Inferior parietal cortex (tissue), 1 donor: ENCODE measurements at regions not wholly inside any gene's neighbourhood (a gene's known extent, or its start where the extent isn't known, plus 50 kb on each side); places are given as distances from the start of the nearest gene placed in this dataset.

Experiments used
- DNase-seq: peaks from one replicate; pipeline ENCODE4 v3.0.0-alpha.2; 2016; ENCODE audit errors: extremely low spot score

DNA sequence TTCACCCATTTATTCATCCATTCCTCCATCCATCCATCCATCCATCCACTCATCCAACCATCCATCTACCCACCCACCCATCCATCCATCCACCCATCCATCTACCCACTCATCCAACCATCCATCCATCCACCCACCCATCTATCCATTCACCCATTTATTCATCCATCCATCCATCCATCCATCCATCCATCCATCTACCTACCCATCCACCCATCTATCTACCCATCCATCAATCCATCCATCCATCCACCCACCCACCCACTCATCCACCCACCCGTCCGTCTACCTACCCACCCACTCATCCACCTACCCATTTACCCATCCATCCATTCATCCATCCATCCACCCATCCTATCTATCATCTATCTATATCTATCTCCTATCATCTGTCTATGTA lies 169.4 kb upstream of the SHH start:
- no peak for DNase-seq

DNA sequence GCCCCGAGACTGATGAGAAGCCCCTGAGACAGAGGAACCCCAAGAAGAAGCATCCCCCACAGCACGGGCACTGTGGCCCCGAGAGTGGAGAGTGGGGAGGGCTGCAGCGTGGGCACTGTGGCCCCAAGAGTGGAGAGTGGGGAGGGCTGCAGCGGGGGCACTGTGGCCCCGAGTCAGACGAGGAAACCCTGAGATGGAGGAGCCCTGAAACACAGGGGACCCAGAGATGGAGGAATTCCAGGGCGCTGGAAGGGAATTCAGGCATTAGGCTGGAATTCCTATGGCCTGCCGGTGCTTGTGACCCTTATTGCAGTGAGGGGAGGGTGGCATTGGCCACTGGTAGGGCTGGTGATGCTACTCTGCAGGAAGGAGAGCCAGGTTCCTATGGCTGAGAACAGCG lies 168.6 kb upstream of the SHH start:
- DNase-seq, result no peak

DNA sequence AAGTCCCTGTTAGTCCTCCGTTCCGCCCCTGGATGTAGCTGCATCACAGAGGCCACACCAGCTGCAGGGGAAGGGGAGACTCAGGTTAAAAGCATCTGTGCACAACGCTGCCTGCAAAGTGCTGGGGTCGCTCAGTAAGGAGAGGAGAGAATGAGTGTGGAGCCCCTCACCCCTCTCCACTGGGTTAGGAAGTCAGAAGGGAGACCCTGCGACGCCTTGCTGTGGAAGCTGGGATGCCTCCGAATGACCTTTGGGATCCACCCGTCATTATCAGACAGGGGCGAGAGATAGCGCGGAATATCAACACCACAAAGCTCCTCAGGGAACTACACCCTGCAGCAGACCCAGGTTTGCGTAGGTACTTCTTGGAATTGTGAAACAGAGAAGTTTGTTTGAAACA lies 167.7 kb upstream of the SHH start:
- DNase-seq, result no peak

DNA sequence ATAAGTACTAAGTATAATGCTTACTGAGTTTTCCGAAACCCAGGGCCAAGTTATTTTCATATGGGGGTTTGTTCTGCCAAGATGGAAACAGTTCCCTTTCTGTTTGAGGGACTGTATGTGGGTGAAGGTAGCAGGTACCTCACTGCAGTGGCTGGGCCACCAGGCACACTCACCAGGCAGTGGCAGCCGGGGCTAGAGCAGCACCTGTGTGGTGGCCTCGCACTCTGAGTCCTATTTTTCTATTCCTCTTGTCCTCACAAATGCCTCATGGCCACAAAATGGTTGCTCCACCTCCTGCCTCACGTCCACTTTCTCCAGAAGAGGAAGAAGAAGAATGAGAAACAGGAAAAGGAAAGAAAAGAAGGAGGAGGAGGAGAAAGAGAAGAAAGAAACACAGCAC lies 167.3 kb upstream of the SHH start:
- DNase-seq, result no peak

DNA sequence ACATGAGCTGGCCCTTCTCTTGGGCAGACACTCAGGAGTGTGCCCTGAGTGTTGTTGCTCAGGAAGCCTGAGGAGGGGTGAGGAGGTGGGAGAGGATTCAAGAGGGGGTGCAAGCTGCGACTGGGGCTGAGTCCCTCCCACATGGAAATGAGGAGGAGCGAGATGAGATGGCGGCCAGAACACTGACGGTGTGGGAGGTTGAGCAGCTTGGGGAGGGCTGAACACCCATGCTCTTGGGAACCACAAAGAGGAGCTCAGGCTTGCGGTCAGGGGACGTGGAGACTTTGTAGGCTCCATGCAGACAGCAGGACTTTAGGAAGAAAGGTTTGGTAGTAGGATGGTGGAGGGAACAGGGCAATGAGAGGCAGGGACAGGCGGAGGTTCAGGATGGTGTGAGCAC lies 163.2 kb upstream of the SHH start:
- no peak for DNase-seq

DNA sequence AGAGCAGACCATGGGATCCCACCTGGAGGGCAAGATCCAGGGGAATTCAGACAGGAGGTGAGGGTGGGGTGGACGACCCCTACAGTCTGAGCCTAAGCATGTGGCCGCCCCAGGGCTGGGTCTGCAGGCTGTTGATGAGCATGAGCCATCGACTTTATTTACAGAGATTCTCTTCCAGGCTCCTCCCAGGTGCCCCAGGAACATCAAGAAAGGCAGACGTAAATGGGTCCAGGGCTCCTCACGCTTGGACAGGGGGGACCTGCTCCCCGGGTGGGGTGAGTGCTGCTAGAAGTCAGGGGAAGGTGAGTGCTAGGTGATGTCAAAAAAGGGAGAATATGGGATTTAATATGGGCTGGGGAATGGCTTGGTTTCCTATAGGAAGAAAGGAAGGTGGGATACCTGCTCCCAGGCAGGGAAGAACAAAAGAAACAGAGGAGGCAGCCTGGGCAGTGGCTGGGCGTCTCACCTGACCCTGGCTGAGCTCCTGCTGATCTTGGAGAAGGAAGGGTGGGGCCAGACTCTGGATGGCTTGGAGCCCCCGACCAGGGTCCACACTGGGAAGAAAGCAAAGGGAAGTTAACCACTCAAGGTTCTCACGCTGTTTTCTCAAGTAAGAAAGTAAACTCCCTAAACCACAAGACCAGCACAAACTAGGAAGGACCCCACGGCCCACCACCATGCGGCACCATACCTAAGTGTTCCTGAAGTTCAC lies 162.1 kb upstream of the SHH start:
- DNase-seq, result no peak

DNA sequence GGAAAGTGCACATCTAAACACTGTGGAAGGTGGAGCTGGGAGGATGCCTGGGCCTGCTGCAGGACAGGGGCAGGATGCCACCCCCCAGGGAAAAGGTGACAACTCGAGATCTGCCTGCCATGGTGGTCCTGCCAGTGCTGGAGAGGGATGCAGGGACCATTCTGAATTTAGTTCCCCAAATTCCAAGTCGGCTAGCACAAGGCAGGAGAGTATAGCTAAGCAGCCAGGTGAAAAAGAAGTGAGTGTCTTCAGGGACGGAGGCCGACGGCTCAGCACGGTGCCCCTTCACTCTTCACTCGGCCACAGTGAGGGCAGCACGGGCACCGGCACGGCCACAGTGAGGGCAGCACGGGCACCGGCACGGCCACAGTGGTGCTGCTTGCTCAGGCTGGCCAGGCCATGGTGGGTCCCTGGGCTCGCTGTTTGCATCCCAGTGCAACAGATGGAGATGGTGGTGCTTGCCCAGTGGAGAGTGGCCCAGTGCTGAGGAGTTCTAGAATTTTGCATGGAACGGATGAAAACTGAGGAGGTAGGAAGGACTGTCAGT lies 161.3 kb upstream of the SHH start:
- no peak for DNase-seq

DNA sequence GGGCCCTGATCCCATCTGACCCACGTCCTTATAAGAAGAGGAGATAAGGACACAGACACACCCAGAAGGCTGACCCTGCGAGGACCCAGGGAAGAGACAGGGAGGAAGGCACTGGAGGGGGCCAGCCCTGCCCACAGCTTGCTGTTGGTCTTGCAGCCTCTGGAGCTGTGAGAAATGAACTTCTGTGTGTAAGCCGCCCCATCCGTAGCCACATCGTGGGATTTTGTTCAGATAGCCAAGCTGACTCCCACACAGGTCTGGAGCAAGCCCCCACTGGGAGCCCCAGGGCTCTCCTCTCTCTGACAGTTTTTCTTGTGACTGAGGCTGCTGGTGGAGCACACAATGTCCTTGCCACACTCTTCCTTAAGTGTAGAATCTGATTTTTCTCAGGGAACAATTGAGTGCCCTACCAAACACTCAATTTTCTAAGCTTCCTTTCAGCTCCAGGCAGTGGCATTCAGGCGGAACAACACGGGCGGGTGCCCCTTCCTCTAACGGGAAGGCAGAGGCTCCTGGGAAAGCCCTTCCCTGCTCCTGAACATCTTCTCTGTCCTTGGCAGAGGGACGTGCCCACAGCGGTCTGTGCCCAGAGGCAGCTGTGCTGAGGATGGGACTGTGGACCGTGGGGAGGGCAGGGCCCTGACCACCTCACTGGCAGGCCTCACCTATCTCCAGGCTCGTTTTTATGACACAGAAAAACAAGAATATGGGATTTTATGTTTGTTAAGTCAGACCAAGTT lies 160.6 kb upstream of the SHH start:
- DNase-seq, result no peak

DNA sequence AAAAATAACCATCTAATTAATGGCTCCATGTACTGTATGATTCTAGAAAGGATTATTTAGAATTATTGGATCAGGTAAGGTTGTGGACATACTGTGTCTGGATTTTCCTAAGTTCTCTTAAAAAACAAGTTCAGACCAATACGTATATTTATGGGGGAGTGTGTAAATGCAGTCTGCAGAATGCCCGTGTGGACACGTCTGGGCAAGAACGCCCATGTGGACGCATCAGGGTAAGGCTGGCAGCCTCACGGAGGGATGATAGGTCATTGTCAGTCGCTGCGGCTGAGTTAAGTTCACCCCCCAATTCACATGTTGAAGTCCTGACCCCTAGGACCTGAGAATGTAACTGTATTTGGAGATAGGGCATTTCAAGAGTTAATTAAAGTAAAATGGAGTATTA lies 160.0 kb upstream of the SHH start:
- no peak for DNase-seq

DNA sequence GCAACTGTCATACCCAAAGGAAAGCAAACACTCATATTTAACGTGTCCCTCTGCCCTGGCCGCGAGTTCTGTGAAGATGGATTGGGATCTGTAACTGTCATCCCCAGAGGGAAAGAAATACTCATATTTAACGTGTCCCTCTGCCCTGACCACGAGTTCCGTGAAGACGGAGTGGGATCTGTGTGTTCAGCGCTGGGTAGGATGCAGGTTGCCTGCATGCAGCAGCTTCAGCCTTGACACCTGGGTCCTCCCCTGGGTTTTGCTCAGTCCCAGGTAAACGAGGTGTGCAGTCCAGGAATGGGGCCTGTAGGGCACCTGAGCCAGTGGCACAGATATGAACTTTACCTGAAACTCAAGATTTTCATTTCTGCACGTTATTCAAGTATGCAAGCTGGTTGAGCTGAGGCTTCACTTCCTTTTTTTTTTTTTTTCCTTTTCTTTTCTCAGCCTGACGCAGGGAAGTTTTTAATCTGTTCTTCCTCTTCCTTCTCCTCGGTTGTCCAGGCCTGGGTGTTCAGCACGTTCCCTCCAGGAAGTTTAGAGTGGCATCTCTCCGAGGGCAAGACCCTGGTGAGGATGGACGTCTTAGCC lies 159.0 kb upstream of the SHH start:
- no peak for DNase-seq

DNA sequence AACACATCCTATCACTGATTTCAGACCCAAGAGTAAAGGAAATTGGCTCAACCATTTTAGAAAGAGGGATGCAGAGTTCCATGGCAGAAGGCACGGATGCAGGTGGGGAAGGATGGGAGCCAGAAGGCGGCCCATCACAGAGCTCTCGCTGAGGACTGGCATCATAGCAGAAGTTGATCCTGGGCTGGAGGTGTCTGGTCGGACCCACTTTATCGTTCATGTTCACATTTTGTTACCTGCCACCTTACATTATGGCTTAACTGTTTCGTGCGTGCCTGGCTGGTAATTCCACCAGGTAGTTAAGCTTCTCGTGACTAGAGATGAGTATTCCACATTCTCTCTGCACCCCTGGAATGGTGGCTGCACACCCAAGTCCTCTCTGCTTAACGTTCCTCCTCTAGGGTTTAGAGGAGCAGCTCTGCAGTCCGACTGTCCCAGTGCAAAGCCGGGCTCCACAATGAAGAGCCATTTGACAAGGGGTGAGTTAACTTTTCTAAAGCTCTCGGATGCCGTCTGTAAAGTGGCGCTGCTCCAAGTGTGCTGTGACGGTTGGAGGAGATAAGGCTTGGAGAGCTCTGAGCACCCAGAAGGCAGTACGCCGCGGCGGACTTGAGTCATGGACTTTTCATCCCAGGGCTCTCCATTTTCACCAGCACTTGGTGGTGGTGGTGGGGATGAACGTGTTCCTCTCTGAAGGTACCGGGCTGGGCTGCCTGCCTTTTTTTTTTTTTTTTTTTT lies 157.1 kb upstream of the SHH start:
- DNase-seq, result no peak

DNA sequence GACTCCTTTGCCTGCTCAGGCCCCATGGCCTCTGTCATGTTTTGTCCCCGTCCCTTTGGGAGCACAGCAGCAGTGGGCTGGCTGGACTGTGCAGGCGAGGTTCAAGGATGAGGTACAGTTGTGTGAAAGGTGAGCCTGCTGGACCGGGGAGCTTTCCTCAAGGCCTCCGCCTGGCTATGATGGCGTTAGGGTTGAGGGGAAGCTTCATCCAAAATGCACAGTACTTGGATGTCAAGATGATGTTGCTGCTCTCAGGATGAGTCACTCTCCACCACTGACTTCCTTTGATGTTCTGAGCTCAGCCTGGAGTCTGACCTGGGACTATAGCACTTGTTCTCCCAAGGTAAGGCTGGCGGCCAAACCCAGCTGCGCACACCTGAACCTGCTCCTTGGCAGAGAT lies 152.7 kb upstream of the SHH start:
- no peak for DNase-seq

DNA sequence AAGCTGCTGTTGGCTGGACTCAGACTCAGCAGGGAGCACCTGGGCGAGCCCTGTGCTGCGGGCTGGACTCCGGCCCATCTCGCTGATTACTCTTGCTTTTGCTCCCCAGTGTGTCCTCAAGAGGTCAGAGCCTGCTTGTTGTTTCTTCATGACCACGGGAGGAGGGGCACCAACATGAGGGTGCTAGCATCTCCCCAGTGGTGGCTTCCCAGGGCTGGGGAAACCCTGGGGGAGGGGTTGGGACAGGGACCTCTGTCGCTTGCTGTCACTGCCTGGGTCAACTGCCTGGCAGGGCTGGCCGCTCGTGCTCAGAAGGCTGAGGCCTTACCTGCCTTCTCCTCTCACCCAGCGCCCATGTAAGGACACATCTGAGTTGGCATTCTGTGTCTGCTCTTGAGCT lies 152.3 kb upstream of the SHH start:
- DNase-seq, result no peak

DNA sequence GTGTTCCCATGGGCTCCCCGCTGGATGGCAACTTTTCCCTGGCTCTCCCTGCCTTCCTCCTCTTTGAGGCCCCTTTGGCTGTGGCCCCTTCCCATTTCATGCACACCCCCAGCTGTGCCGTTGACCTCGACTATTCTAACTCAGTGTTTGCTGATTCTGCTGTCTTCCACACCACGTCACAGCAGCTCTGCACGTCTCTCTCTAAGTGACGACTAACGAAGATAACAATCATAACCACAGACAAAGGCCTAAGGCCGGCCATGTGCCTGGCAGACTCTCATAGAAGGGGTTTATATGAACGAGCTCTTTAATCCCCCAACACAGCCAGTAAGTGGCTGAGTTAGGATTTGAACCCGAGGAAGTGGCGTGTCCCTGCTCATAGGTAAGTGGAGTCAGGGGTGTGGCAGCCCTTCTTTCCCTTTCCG lies 151.5 kb upstream of the SHH start:
- DNase-seq, result no peak

DNA sequence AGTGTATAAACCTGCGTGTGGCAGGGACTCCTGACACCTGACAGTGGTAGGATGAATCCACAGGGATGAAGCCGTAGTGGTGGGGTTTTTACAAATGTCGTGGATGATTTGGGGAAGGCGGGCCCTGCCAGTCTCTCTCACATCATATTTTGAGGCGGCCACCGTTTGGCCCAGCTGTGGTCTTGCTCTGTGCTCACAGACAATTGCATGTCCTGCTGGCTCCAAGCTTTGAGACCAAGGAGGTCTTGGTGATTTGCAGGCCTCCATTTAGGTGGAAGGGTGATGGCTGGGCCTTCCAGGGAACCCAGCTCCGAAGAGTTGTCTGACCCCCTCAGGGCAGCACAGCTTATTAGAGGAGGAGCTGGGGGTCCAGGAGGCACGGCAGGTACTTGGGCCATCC lies 151.1 kb upstream of the SHH start:
- no peak for DNase-seq

DNA sequence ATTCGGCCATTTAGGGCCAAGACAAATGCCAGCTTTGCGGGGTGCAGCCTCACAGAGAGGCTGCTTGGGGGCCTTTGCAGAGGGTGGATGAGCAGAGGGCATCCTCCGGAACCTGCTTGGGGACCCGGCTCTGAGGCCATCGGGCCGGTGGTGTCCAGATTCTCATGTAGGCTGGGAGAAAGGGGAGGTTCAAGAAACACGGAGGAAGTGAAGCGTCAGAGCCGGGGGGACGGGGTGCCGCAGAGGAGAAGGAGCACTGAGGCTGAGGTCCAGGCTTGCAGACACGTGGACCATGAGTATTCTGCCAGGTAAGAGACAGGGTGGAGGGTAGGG lies 150.7 kb upstream of the SHH start:
- no peak for DNase-seq

DNA sequence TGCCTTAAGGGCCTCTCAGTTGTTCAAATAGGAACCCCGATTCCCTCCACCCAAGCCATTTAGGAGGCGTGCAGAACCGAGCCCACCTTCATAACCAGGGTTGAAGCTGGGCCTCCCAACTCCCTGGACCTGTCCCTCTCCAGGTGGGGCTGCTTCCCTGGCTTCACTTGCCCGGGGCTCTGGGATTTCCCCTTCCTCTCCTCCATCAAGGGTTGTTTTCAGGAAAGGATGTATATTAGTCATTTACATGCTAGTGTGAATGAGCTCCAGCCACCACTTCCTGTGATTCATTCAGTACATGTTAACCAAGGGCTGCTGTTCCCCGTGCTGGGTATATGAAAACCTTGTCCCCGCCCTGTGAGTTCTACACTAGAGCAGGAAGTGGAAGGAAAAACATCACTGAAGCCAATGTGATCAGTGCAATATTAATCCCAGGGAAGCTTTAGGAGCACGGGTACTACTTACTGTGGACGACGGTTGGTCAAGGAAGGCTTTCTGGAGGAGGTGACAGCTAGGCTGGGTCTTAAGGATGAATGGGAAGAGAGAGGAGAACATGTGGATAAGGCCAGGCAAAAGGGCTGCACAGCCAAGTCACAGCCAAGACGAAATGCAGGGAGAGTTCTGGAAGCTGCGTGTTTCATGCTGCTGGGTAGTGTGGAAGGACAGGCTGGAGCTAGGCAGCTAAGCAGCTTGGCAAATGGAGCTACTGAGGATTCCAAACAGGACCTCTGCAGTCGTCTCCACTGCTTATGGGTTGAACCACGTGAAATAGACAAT lies 150.1 kb upstream of the SHH start:
- DNase-seq, result no peak

DNA sequence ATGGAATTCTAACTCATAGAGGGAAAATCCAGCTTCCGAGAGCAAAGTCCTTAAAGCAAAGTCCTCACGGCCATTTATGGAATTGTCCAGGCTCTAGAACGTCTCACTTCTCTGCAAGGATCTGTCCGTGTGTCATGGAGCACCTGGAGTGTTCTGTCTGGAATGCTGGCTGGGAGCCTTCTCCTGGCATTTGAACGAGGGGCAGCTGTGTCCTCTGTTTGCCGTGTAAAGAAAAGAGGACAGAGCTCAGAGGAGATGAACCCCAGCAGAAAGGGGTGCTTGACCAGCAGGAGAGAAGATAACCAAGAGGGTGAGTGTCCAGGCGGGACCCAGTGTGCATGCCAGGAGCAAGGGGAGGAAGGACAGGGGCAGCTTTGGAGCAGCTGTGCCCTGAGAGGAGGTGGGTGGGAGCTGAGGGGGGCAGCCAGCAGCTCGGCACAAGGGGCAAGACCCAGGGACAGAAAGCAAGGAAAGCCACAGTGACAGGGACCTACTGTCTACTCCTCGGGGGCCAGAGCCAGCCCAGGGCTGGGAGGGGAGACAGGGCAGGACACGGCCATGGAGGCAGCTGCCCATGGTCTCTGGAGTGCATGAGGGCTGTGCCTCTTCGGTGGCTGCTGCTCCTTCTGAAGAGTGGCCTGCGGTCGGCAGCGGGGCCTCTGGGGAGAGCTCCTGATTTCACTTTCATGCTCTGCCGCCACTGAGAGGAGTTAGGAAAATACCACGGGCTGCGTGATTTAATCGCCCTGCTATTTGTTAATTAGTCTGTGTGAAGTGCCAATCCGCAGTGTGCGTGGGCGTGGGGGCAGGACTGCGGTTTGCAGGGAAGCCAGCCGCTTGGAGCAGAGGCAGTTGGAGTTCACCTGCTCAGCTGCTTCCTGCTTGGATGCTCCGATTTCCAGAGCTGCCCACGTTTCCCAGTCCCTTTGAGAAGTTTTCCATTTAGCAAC lies 149.3 kb upstream of the SHH start:
- no peak for DNase-seq

DNA sequence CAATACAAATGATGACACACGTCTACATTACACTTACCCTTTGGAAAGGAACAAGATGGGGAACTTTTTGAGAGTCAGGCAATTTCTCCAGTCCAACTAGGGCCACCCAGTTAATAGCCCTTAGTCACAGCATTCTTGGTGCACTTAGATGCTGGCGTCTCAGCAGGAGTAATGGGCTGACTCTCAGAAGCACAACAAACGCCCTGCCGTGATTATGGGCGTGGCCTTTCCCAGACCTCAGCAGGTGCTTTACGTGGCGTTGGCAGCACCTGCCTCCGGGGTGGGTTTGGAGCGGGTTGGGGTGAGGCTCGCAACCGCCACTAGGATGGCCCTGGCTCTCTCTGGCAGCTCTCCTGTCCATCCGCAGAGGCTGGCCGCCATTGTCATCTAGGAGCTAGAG lies 147.6 kb upstream of the SHH start:
- DNase-seq, result no peak

DNA sequence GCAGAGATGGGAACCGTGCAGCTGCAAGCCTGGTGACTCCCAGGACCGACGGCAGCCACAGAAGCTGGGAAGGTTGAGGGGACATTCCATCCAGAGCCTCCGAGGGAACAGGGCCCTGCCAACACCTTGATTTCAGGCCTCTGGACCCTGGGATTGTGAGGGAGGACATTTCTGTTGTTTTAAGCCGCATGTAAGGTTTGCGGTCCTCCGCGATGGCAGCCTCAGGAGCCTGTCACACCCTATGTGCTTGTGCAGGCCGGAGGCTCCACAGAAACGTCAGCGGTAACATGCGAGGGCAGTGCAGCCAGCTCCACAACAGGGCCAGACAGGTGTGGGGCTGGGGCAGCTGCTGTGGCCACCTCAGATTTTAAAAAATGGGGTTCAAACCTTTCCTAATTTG lies 144.7 kb upstream of the SHH start:
- no peak for DNase-seq

DNA sequence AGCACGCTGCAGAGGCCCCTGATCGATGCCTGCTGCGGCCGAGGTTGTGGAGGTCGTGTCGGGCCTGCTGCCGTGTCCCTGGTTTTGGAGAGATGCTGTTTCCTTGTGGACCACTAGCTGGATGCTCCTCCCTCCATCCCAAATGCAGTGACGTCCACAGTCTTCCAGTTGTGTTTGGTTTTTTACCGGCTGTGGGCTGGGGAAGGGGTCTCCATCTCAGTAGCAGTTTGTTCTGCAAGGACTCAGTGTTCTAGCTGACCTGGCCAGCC lies 143.0 kb upstream of the SHH start:
- DNase-seq, result no peak
